ENCODE measurements at regions not wholly inside any gene's neighbourhood (a gene's known extent, or its start where the extent isn't known, plus 50 kb on each side); places are given as distances from the start of the nearest gene placed in this dataset.

GRCh38 chr17:33531311-33531710 is 238.2 kb upstream of the ASIC2 start:
- H4K20me1 ChIP-seq (ENCODE audit: insufficient read depth, low read length): no peaks in the 10 kb centered on the region
- TF ChIP-seq EZH2 (IDR thresholded peaks at IDR 0.05; ENCODE audit: borderline replicate concordance, low read length) (no peak), CTCF (IDR thresholded peaks at IDR 0.05; ENCODE audit: low read length) (no peak)

GRCh38 chr17:33534087-33534486 is 241.0 kb upstream of the ASIC2 start:
- H3K9me3 ChIP-seq (ENCODE audit: low read length): no peaks in the 10 kb centered on the region
- no peaks in the 10 kb centered on the region for H3K36me3 ChIP-seq (ENCODE audit: insufficient read depth, low read length)
- H3F3A ChIP-seq (ENCODE audit: insufficient read depth, low read length): no peaks in the 10 kb centered on the region
- H3K79me2 ChIP-seq (ENCODE audit: insufficient read depth, low read length): no peaks in the 10 kb centered on the region
- H3K27ac ChIP-seq (ENCODE audit: low read depth, low read length, poor library complexity, severe bottlenecking): no peak overlapping the region
- H3K4me2 ChIP-seq (ENCODE audit: low read length): no peak overlapping the region
- no peaks in the 10 kb centered on the region for H3K27me3 ChIP-seq (ENCODE audit: insufficient read depth, low read length)
- no peak overlapping the region for H2AFZ ChIP-seq (ENCODE audit: low read length)
- TF ChIP-seq CTCF (IDR thresholded peaks at IDR 0.05; ENCODE audit: low read length): no peak
- TF ChIP-seq EZH2 (IDR thresholded peaks at IDR 0.05; ENCODE audit: borderline replicate concordance, low read length): no peak
- H3K4me1 ChIP-seq (ENCODE audit: insufficient read depth, low read length, severe bottlenecking): no peaks in the 10 kb centered on the region
- no peaks in the 10 kb centered on the region for H4K20me1 ChIP-seq (ENCODE audit: insufficient read depth, low read length)
- no peak overlapping the region for H3K4me3 ChIP-seq (ENCODE audit: low read depth, low read length, poor library complexity, severe bottlenecking)
- no peak overlapping the region for H3K9ac ChIP-seq (ENCODE audit: low read length)
- no peaks in the 10 kb centered on the region for H3K9me2 ChIP-seq (ENCODE audit: low read depth, low read length)

More at GRCh38 chr17:33531311-33531710, 238.2 kb upstream of the ASIC2 start:
- Histone ChIP-seq H3K9me3 (ENCODE audit: low read length) (no peaks in the 10 kb centered on the region), H3K4me1 (ENCODE audit: insufficient read depth, low read length, severe bottlenecking) (no peaks in the 10 kb centered on the region), H3K79me2 (ENCODE audit: insufficient read depth, low read length) (no peaks in the 10 kb centered on the region), H3K27ac (ENCODE audit: low read depth, low read length, poor library complexity, severe bottlenecking) (no peak overlapping the region), H2AFZ (ENCODE audit: low read length) (no peak overlapping the region), H3K9me2 (ENCODE audit: low read depth, low read length) (no peaks in the 10 kb centered on the region), H3F3A (ENCODE audit: insufficient read depth, low read length) (no peaks in the 10 kb centered on the region), H3K36me3 (ENCODE audit: insufficient read depth, low read length) (no peaks in the 10 kb centered on the region), H3K27me3 (ENCODE audit: insufficient read depth, low read length) (no peaks in the 10 kb centered on the region), H3K4me2 (ENCODE audit: low read length) (no peak overlapping the region), H3K9ac (ENCODE audit: low read length) (no peak overlapping the region), H3K4me3 (ENCODE audit: low read depth, low read length, poor library complexity, severe bottlenecking) (no peak overlapping the region)

- Histone ChIP-seq H3K36me3 (ENCODE audit: insufficient read depth, low read length) (no peaks in the 10 kb centered on the region), H3F3A (ENCODE audit: insufficient read depth, low read length) (no peaks in the 10 kb centered on the region), H3K79me2 (ENCODE audit: insufficient read depth, low read length) (no peaks in the 10 kb centered on the region), H3K27ac (ENCODE audit: low read depth, low read length, poor library complexity, severe bottlenecking) (no peak overlapping the region), H3K4me2 (ENCODE audit: low read length) (no peak overlapping the region), H3K4me1 (ENCODE audit: insufficient read depth, low read length, severe bottlenecking) (no peaks in the 10 kb centered on the region), H2AFZ (ENCODE audit: low read length) (no peak overlapping the region), H3K9me3 (ENCODE audit: low read length) (no peaks in the 10 kb centered on the region), H3K27me3 (ENCODE audit: insufficient read depth, low read length) (no peaks in the 10 kb centered on the region), H3K4me3 (ENCODE audit: low read depth, low read length, poor library complexity, severe bottlenecking) (no peak overlapping the region), H3K9me2 (ENCODE audit: low read depth, low read length) (no peaks in the 10 kb centered on the region), H4K20me1 (ENCODE audit: insufficient read depth, low read length) (no peaks in the 10 kb centered on the region), H3K9ac (ENCODE audit: low read length) (no peak overlapping the region)
- no peak for TF ChIP-seq EZH2 (IDR thresholded peaks at IDR 0.05; ENCODE audit: borderline replicate concordance, low read length)
- TF ChIP-seq CTCF (IDR thresholded peaks at IDR 0.05; ENCODE audit: low read length): no peak
Measured at GRCh38 chr17:33545124-33545523, 252.0 kb upstream of the ASIC2 start.
